MCF 10A (cell line): ENCODE measurements at regions not wholly inside any gene's neighbourhood (a gene's known extent, or its start where the extent isn't known, plus 50 kb on each side); places are given as distances from the start of the nearest gene placed in this dataset.

Source experiments
- BruUV-seq: library from RNA; stranded (reverse); fragments of 400-500 nt; replicated peaks from 2 replicates; lab custom pipeline; 2021; lab: Mats Ljungman, UMichigan
- CTCF ChIA-PET: fragments of 300-600 bp; sonication (Branson Sonifier 250); formaldehyde crosslinking; extraction: SDS; loops from one replicate; lab custom pipeline; 2021; ENCODE audit warnings: antibody characterized with exemption, inconsistent platforms; lab: Yijun Ruan, JAX
- POLR2A ChIA-PET: fragments of 300-600, 350-650 bp; sonication (Branson Sonifier 250); formaldehyde crosslinking; extraction: SDS; loops from one replicate; lab custom pipeline; 2020; ENCODE audit warnings: antibody characterized with exemption, inconsistent platforms; lab: Yijun Ruan, JAX
- DNase-seq: peaks from one replicate; pipeline ENCODE4 v3.0.0-alpha.2; 2018; ENCODE audit not compliant: unreplicated experiment
- H3K27ac Mint-ChIP-seq: one replicate; pipeline ENCODE4 v1.8.0; 2022; ENCODE audit warnings: mild to moderate bottlenecking, low read depth, mixed read lengths; ENCODE audit not compliant: unreplicated experiment
- H3K27me3 Mint-ChIP-seq: one replicate; pipeline ENCODE4 v1.8.0; 2022; ENCODE audit warnings: mixed read lengths; ENCODE audit not compliant: insufficient read depth, unreplicated experiment
- H3K36me3 Mint-ChIP-seq: one replicate; pipeline ENCODE4 v1.8.0; 2022; ENCODE audit warnings: mild to moderate bottlenecking, moderate library complexity, mixed read lengths; ENCODE audit not compliant: insufficient read depth, unreplicated experiment
- H3K4me1 Mint-ChIP-seq: one replicate; pipeline ENCODE4 v1.8.0; 2022; ENCODE audit warnings: mixed read lengths; ENCODE audit not compliant: insufficient read depth, unreplicated experiment
- H3K4me3 Mint-ChIP-seq: one replicate; pipeline ENCODE4 v1.8.0; 2022; ENCODE audit warnings: mild to moderate bottlenecking, moderate library complexity, mixed read lengths; ENCODE audit not compliant: unreplicated experiment
- H3K9me3 Mint-ChIP-seq: one replicate; pipeline ENCODE4 v1.8.0; 2022; ENCODE audit warnings: mixed read lengths; ENCODE audit not compliant: unreplicated experiment
- CTCF ChIP-seq: fragments of 200-600 bp; IDR thresholded peaks from one replicate; pipeline ENCODE4 v1.8.0; 2022; ENCODE audit warnings: antibody characterized with exemption, mild to moderate bottlenecking; ENCODE audit not compliant: unreplicated experiment
- intact Hi-C: fragments of 100-400 bp; cut with micrococcal nuclease; formaldehyde crosslinking; loops from 2 replicates; pipeline ENCODE4 v1.14.1; 2022

- no peak for DNase-seq
- H3K36me3 Mint-ChIP-seq, result no peaks in the 10 kb centered on the region
- TF ChIP-seq CTCF, result no peak
- peaks cover 63% of the 10 kb centered on the region for H3K27me3 Mint-ChIP-seq
- no TSS peak for BruUV-seq
- ChIA-PET CTCF (no interaction called here), POLR2A (interaction anchor here (1.1 kb wide), 1 partner anchor 12 kb away, joined by 3 read pairs; no protein-coding TSS in a partner anchor)
- H3K4me1 Mint-ChIP-seq, result no peaks in the 10 kb centered on the region
- no peak overlapping the region for H3K4me3 Mint-ChIP-seq
- no peak overlapping the region for H3K27ac Mint-ChIP-seq
- no peaks in the 10 kb centered on the region for H3K9me3 Mint-ChIP-seq
- intact Hi-C loops, result no loop called here
These were observed 177.5 kb downstream of the SUCNR1 start for GRCh38 chr3:152050903-152051302.

GRCh38 chr3:152051501-152052404 is 178.3 kb downstream of the SUCNR1 start:
- POLR2A ChIA-PET, result interaction anchor here (1.1 kb wide), 1 partner anchor 11 kb away, joined by 3 read pairs; no protein-coding TSS in a partner anchor
- TF ChIP-seq CTCF, result no peak
- intact Hi-C loops, result no loop called here
- Mint-ChIP-seq H3K4me1 (no peaks in the 10 kb centered on the region), H3K36me3 (no peaks in the 10 kb centered on the region), H3K4me3 (no peak overlapping the region), H3K27ac (no peak overlapping the region), H3K9me3 (no peaks in the 10 kb centered on the region), H3K27me3 (peaks cover 63% of the 10 kb centered on the region)
- no peak for DNase-seq
- BruUV-seq, result no TSS peak
- CTCF ChIA-PET, result no interaction called here

GRCh38 chr3:152053866-152054265 is 180.4 kb downstream of the SUCNR1 start:
- H3K4me3 Mint-ChIP-seq, result no peak overlapping the region
- DNase-seq, result no peak
- CTCF ChIA-PET, result interaction anchor here (0.6 kb wide), 1 partner anchor 151 kb away, joined by 3 read pairs; no protein-coding TSS in a partner anchor
- peaks cover 75% of the 10 kb centered on the region for H3K27me3 Mint-ChIP-seq
- no peaks in the 10 kb centered on the region for H3K9me3 Mint-ChIP-seq
- no TSS peak for BruUV-seq
- H3K36me3 Mint-ChIP-seq, result no peaks in the 10 kb centered on the region
- no peak for TF ChIP-seq CTCF
- POLR2A ChIA-PET, result no interaction called here
- H3K27ac Mint-ChIP-seq, result no peak overlapping the region
- H3K4me1 Mint-ChIP-seq, result no peaks in the 10 kb centered on the region
- intact Hi-C loops, result no loop called here

- intact Hi-C loops, result no loop called here
- Mint-ChIP-seq H3K27ac (no peak overlapping the region), H3K36me3 (no peaks in the 10 kb centered on the region), H3K9me3 (no peaks in the 10 kb centered on the region), H3K4me1 (no peaks in the 10 kb centered on the region), H3K4me3 (no peak overlapping the region), H3K27me3 (peaks cover 72% of the 10 kb centered on the region)
- no TSS peak for BruUV-seq
- no peak for TF ChIP-seq CTCF
- ChIA-PET POLR2A (no interaction called here), CTCF (no interaction called here)
- DNase-seq, result no peak
These were observed 180.9 kb downstream of the SUCNR1 start for GRCh38 chr3:152054315-152054714.
